Left ventricle myocardium inferior (tissue), 1 donor: ENCODE measurements at regions not wholly inside any gene's neighbourhood (a gene's known extent, or its start where the extent isn't known, plus 50 kb on each side); places are given as distances from the start of the nearest gene placed in this dataset.

Source experiments
- DNase-seq: peaks from one replicate; pipeline ENCODE4 v3.0.0-alpha.2; 2020
- H3K27ac ChIP-seq: fragments of 200-600 bp; replicated peaks from 2 replicates; pipeline ENCODE4 v1.8.0; 2021
- H3K27me3 ChIP-seq: fragments of 200-600 bp; 2 replicates; pipeline ENCODE4 v1.8.0; 2021; ENCODE audit warnings: low read depth
- H3K36me3 ChIP-seq: fragments of 200-600 bp; 2 replicates; pipeline ENCODE4 v1.8.0; 2021
- H3K4me1 ChIP-seq: fragments of 200-600 bp; 2 replicates; pipeline ENCODE4 v1.8.0; 2021
- H3K4me3 ChIP-seq: fragments of 200-600 bp; 2 replicates; pipeline ENCODE4 v1.8.0; 2021; ENCODE audit warnings: mild to moderate bottlenecking, moderate library complexity
- H3K9me3 ChIP-seq: fragments of 200-600 bp; replicated peaks from 2 replicates; pipeline ENCODE4 v1.8.0; 2021
- intact Hi-C: fragments of 100-400 bp; cut with micrococcal nuclease; formaldehyde crosslinking; loops from one replicate; pipeline ENCODE4 v1.11.0; 2022
- TF ChIP-seq, protein P1 (sequence below): fragments of 200-600 bp; IDR thresholded peaks from 2 replicates; pipeline ENCODE4 v1.8.0; 2021; ENCODE audit warnings: antibody characterized with exemption, mild to moderate bottlenecking, borderline replicate concordance
- donor health status: DM: no; HTN: yes; CAD: no; lungs with severe emphysema.

GRCh38 chr1:243912347-243912746 lies 62.3 kb upstream of the AKT3 start:
- peaks cover 11% of the 10 kb centered on the region for H3K4me1 ChIP-seq
- DNase-seq, result no peak
- no peaks in the 10 kb centered on the region for H3K36me3 ChIP-seq
- TF ChIP-seq, protein P1, sequence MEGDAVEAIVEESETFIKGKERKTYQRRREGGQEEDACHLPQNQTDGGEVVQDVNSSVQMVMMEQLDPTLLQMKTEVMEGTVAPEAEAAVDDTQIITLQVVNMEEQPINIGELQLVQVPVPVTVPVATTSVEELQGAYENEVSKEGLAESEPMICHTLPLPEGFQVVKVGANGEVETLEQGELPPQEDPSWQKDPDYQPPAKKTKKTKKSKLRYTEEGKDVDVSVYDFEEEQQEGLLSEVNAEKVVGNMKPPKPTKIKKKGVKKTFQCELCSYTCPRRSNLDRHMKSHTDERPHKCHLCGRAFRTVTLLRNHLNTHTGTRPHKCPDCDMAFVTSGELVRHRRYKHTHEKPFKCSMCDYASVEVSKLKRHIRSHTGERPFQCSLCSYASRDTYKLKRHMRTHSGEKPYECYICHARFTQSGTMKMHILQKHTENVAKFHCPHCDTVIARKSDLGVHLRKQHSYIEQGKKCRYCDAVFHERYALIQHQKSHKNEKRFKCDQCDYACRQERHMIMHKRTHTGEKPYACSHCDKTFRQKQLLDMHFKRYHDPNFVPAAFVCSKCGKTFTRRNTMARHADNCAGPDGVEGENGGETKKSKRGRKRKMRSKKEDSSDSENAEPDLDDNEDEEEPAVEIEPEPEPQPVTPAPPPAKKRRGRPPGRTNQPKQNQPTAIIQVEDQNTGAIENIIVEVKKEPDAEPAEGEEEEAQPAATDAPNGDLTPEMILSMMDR, result no peak
- no peak overlapping the region for H3K4me3 ChIP-seq
- intact Hi-C loops, result no loop called here
- H3K9me3 ChIP-seq, result no peaks in the 10 kb centered on the region
- H3K27me3 ChIP-seq, result peaks cover 59% of the 10 kb centered on the region
- H3K27ac ChIP-seq, result no peak overlapping the region

DNA sequence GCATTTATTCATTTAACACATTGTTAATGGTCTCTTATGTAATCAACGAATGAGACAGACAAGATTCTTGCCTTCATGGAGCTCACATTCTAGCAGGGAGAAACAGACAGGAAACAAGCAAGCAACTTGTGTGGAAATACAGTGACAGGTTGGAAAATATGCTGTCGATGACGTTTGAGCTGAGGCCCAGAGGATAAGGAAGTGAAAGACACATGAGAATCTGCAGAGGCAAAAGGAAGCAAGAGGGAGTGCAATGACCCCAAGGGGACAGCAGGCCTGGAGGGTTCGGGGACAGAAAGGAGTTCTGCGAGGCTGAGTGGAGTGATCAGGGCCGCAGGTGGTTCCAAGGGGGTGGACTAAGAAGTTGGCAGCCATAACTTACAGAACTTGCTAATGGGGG lies 60.6 kb upstream of the AKT3 start:
- TF ChIP-seq, protein P1, result no peak
- H3K27me3 ChIP-seq, result peaks cover 42% of the 10 kb centered on the region
- intact Hi-C loops, result no loop called here
- H3K4me1 ChIP-seq, result no peaks in the 10 kb centered on the region
- H3K4me3 ChIP-seq, result no peak overlapping the region
- no peak overlapping the region for H3K27ac ChIP-seq
- no peak for DNase-seq
- no peaks in the 10 kb centered on the region for H3K9me3 ChIP-seq
- H3K36me3 ChIP-seq, result no peaks in the 10 kb centered on the region

- Histone ChIP-seq H3K36me3 (no peaks in the 10 kb centered on the region), H3K27ac (no peak overlapping the region), H3K4me1 (no peaks in the 10 kb centered on the region), H3K27me3 (peaks cover 16% of the 10 kb centered on the region), H3K9me3 (no peaks in the 10 kb centered on the region), H3K4me3 (no peak overlapping the region)
- intact Hi-C loops, result no loop called here
- TF ChIP-seq, protein P1, result no peak
- no peak for DNase-seq
These were observed 53.9 kb upstream of the AKT3 start for GRCh38 chr1:243903895-243904294.

DNA sequence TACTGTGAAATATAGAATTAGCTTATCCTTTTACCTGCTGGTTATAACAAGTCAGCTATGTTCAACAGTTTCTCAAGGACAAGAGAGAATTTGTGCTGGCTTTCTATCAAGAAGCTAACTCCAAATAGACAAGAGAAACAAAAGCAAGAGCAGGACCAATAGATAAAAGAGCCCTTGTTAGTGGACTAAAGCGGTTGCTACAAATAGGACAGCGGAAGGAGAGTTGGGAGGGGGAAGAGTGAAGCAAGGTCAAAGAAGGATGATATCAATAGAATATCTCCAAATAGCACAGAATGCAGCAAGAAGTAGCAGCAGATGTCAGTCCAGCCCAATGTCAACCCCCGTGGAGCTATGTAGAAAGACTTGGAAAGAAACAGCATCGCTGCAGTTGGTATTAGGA lies 53.0 kb upstream of the AKT3 start:
- H3K27me3 ChIP-seq, result peaks cover 11% of the 10 kb centered on the region
- intact Hi-C loops, result no loop called here
- H3K4me3 ChIP-seq, result no peak overlapping the region
- no peaks in the 10 kb centered on the region for H3K9me3 ChIP-seq
- H3K36me3 ChIP-seq, result no peaks in the 10 kb centered on the region
- no peak overlapping the region for H3K27ac ChIP-seq
- DNase-seq, result no peak
- H3K4me1 ChIP-seq, result no peaks in the 10 kb centered on the region
- TF ChIP-seq, protein P1, result no peak

DNA sequence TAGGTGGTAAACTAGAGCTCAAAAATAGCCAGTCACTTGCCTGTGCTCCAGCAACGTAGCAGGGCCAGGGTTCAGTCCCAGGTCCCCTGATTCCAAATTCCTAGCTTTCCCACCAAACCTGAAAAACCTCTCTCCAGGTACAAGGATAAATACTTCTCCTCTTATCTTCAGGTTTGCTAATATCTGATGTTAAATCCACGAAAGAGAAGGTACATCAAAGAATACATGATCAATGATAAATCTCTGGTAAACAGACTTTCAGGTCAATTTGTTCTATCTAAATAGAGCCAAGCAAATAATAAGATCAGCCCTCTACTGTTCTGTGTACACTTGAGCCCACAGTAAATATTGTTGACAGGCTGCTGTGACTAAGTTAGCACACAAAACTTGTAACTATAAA lies 52.1 kb upstream of the AKT3 start:
- no peak overlapping the region for H3K27ac ChIP-seq
- H3K4me3 ChIP-seq, result no peak overlapping the region
- TF ChIP-seq, protein P1, result no peak
- no peaks in the 10 kb centered on the region for H3K9me3 ChIP-seq
- no peaks in the 10 kb centered on the region for H3K4me1 ChIP-seq
- DNase-seq, result no peak
- intact Hi-C loops, result no loop called here
- H3K27me3 ChIP-seq, result peaks cover 14% of the 10 kb centered on the region
- no peaks in the 10 kb centered on the region for H3K36me3 ChIP-seq
